Choroid plexus epithelial cell (primary cell): ENCODE measurements at regions not wholly inside any gene's neighbourhood (a gene's known extent, or its start where the extent isn't known, plus 50 kb on each side); places are given as distances from the start of the nearest gene placed in this dataset.

Source experiments
- DNase-seq: peaks from one replicate; pipeline ENCODE4 v3.0.0-alpha.2; 2010; ENCODE audit warnings: low read depth
- H3K4me3 ChIP-seq: 2 replicates; pipeline ENCODE4 v1.5.1; 2011; ENCODE audit warnings: low read depth, mild to moderate bottlenecking, control low read depth, low read length, moderate library complexity
- TF ChIP-seq, protein P1 (sequence below): conservative IDR thresholded peaks from 2 replicates; pipeline ENCODE4 v1.5.1; 2011; ENCODE audit warnings: low read depth, mild to moderate bottlenecking, control low read depth, inconsistent platforms, low read length, moderate library complexity

DNA sequence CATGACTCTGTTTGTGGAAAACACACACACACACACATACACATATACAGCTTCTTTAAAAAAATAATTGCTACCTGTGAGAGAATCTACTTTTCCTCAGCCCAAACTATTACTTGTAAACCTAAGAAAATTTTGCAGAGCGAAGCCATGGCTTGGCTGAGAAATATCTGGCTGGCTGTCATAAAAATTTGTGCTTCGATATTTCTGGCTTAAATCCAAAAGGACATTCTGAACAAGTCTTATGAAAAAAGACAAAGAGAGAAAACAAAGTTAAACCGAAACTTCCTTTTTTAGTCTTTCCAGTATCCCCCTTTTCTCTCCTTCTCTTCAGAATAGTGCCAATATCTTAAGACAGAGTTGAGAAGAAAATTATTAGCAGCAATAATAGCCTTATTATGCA lies 2048.0 kb downstream of the SUCLG1 start:
- peak; percentile 31 for DNase-seq
- H3K4me3 ChIP-seq = peak overlapping the region; percentile 27
- TF ChIP-seq, protein P1, sequence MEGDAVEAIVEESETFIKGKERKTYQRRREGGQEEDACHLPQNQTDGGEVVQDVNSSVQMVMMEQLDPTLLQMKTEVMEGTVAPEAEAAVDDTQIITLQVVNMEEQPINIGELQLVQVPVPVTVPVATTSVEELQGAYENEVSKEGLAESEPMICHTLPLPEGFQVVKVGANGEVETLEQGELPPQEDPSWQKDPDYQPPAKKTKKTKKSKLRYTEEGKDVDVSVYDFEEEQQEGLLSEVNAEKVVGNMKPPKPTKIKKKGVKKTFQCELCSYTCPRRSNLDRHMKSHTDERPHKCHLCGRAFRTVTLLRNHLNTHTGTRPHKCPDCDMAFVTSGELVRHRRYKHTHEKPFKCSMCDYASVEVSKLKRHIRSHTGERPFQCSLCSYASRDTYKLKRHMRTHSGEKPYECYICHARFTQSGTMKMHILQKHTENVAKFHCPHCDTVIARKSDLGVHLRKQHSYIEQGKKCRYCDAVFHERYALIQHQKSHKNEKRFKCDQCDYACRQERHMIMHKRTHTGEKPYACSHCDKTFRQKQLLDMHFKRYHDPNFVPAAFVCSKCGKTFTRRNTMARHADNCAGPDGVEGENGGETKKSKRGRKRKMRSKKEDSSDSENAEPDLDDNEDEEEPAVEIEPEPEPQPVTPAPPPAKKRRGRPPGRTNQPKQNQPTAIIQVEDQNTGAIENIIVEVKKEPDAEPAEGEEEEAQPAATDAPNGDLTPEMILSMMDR = no peak

DNA sequence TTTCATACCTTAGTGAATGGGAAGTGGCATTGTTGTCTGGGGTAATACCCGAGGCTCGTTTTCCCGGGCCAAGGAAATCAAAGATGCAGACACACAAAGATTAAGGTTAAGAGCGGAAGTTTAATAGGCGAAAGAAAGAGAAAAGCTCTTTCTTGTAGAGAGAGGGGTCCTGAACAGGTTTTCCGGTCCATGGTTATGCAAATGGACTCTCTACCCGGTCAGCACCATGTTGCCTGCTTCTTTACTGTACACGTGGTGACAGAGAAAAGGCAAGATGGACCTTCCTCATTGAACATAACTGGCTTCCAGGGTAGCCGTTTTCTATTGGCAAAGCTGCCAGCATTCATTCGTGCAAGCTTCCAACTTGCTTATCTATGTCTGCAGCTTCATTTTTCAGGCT lies 2063.5 kb downstream of the SUCLG1 start:
- no peak for DNase-seq
- no peak overlapping the region for H3K4me3 ChIP-seq
- TF ChIP-seq, protein P1 = no peak

DNA sequence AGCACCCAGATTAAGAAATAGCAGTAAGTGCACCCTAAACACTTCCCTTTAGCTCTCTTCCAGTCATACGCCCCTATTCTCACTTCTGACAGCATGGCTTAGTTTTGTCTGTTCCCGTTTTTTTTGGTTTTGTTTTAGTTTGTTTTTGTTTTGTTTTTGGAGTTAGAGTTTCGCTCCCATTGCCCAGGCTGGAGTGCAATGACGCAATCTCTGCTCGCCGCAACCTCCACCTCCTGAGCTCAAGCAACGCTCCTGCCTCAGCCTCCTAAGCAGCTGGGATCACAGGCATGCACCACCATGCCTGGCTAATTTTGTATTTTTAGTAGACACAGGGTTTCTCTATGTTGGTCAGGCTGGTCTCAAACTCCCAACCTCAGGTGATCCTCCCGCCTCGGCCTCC lies 2067.7 kb downstream of the SUCLG1 start:
- TF ChIP-seq, protein P1 = no peak
- no peak overlapping the region for H3K4me3 ChIP-seq
- DNase-seq = no peak

DNA sequence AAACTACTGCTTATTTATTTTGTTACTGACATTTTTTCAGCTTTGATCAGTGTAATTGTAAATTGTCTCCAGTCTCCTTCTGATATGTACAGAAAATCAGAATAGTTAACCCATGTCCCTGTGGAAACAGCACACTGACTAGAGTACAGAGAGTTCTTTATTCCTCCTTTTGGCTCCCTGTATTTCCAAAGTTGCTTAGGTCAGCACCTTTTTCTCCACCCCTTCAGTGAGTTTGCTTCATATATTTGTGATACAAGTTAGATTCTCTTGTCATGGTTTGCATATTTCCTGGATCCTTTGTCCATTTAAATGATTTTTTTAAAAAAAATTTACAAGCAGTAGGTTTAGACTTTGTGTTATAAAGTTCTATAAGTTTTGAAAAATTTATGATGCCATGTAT lies 2051.1 kb upstream of the LRRTM1 start:
- no peak for DNase-seq
- TF ChIP-seq, protein P1 = no peak
- H3K4me3 ChIP-seq = no peak overlapping the region

DNA sequence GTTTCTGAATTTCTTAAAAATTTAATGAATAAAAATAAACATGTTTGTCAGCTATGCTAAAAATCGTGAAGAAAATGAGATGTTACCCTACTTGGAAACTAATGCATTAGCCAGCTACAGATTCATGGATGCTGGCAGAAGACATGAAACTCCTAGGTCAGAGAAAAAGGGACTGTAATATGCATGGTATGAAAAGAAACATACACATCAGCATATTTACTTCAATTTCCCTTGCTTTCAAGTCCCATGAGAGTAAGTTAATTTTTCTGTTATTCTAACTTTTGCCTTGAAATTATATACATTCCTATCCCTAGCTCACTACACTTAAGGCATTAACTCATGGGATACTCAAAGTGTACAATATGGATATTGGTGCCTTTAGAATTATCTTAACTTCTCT lies 2041.4 kb upstream of the LRRTM1 start:
- TF ChIP-seq, protein P1 = no peak
- H3K4me3 ChIP-seq = no peak overlapping the region
- DNase-seq = no peak

DNA sequence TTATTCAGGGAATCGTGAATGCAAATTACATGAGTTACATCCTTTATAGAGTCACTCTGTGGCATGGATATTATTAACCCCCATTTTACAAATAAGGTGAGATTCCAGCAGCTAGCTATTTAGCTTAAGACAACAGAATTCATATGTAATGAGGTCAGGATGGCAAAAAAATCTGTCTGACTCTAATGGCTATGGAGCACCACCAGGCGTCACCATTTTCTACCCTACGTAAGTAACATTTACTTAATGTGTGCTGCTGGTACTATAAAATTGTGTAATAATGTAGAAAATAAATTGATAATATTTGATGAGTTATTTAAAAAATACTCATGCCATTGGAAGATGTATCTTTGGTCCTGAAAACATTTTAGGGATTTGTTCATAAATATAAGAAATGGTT lies 2040.1 kb upstream of the LRRTM1 start:
- no peak overlapping the region for H3K4me3 ChIP-seq
- DNase-seq = peak; percentile 15
- TF ChIP-seq, protein P1 = peak; percentile 25

DNA sequence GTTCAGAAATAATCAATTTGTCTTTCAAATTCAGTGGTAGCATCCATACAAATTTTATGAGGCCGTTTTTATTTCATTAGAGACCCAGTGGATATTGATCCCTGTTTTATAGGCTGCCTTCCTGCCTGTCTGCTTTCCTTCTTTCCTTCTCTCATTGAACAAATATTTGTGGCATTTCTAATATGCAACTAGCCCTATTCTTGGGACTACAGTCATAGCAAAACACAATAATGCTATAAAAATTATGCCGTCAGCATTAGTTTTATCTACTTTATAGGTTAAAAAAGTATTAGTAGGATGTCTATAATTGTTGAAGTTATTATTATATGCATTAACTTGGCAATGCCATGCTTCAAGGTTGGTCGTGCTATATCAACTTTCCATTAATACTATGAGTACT lies 2037.8 kb upstream of the LRRTM1 start:
- TF ChIP-seq, protein P1 = no peak

More for the DNA sequence above, 2037.8 kb upstream of the LRRTM1 start:
- H3K4me3 ChIP-seq = no peak overlapping the region
- DNase-seq = no peak
